Breast epithelium (tissue), 3 donors: ENCODE measurements at regions not wholly inside any gene's neighbourhood (a gene's known extent, or its start where the extent isn't known, plus 50 kb on each side); places are given as distances from the start of the nearest gene placed in this dataset.

Experiments used
- CTCF ChIP-seq, 3 donors: fragments of 450-650 bp; IDR thresholded peaks; one replicate each; pipeline ENCODE4 v1.5.1; 2016 to 2017; ENCODE audit warnings: antibody characterized with exemption in 3 of 3, mild to moderate bottlenecking in 3 of 3, moderate library complexity in 3 of 3
- POLR2A ChIP-seq: fragments of 450-650 bp; IDR thresholded peaks from one replicate; pipeline ENCODE4 v1.6.1; 2016; ENCODE audit warnings: antibody characterized with exemption, mild to moderate bottlenecking, moderate library complexity

GRCh38 chr17:64785011-64785421, 122.9 kb upstream of the SMURF2 start:
- TF ChIP-seq CTCF (IDR thresholded peaks at IDR 0.05) (no peak), POLR2A (no peak)
